Stomach smooth muscle (tissue), 2 donors: ENCODE measurements at regions not wholly inside any gene's neighbourhood (a gene's known extent, or its start where the extent isn't known, plus 50 kb on each side); places are given as distances from the start of the nearest gene placed in this dataset.

Source experiments
- H3K27ac ChIP-seq: one replicate; pipeline ENCODE4 v1.7.0; 2013; ENCODE audit warnings: mild to moderate bottlenecking, low read length, inconsistent platforms
- H3K27me3 ChIP-seq, 2 donors: one replicate each; pipeline ENCODE4 v1.7.0; 2013; ENCODE audit warnings: low read length in 2 of 2; ENCODE audit not compliant: insufficient read depth in 2 of 2, control insufficient read depth in 1 of 2
- H3K36me3 ChIP-seq, 2 donors: one replicate each; pipeline ENCODE4 v1.7.0; 2013; ENCODE audit warnings: low read length in 2 of 2; ENCODE audit not compliant: control insufficient read depth in 2 of 2, insufficient read depth in 2 of 2
- H3K4me1 ChIP-seq: one replicate; pipeline ENCODE4 v1.7.0; 2013; ENCODE audit warnings: low read length; ENCODE audit not compliant: control insufficient read depth, insufficient read depth
- H3K4me3 ChIP-seq, 2 donors: one replicate each; pipeline ENCODE4 v1.7.0; 2013; ENCODE audit warnings: low read length in 2 of 2
- H3K9ac ChIP-seq, 2 donors: one replicate each; pipeline ENCODE4 v1.7.0; 2013; ENCODE audit warnings: low read length in 2 of 2, mild to moderate bottlenecking in 1 of 2
- H3K9me3 ChIP-seq, 2 donors: one replicate each; pipeline ENCODE4 v1.7.0; 2013; ENCODE audit warnings: low read length in 2 of 2; ENCODE audit not compliant: control insufficient read depth in 2 of 2
- donor health status: healthy.
- donor health status: Pancreatic carcinoma.

DNA sequence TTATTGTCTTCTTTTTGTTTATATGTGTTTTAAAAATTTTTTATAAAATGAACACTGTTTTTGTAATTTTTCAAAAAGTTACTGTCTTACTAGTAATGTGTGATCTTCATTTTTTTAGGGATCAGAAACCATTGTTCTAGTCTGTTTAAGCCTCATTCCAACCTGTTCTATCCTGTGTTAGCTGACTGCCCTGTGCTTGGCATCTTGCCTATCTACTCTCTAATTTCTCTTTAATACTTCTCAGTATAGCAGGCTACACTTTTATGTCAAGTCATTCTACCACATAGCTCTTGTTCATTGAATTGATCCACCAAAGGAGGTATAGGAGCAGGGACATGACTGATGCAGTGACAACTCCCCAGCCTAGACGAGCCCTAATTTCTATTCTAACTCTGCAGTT is 70.2 kb upstream of the PLS3 start:
- Histone ChIP-seq H3K4me1 (no peaks in the 10 kb centered on the region), H3K27ac (no peak overlapping the region), H3K36me3 (no peaks in the 10 kb centered on the region), H3K4me3 (no peak overlapping the region), H3K9me3 (peaks cover 0 to 3% of the 10 kb centered on the region in 2 donors), H3K9ac (no peak overlapping the region), H3K27me3 (no peaks in the 10 kb centered on the region)

GRCh38 chrX:115491766-115492165 is 69.2 kb upstream of the PLS3 start:
- H3K27ac ChIP-seq, result no peak overlapping the region
- H3K27me3 ChIP-seq, result no peaks in the 10 kb centered on the region
- H3K4me3 ChIP-seq, result no peak overlapping the region

GRCh38 chrX:115493015-115493414 is 68.0 kb upstream of the PLS3 start:
- Histone ChIP-seq H3K27me3 (no peaks in the 10 kb centered on the region), H3K4me1 (no peaks in the 10 kb centered on the region), H3K27ac (no peak overlapping the region), H3K9me3 (no peaks in the 10 kb centered on the region), H3K36me3 (no peaks in the 10 kb centered on the region), H3K9ac (no peak overlapping the region), H3K4me3 (no peak overlapping the region)

More at GRCh38 chrX:115491766-115492165, 69.2 kb upstream of the PLS3 start:
- no peaks in the 10 kb centered on the region for H3K36me3 ChIP-seq
- H3K9ac ChIP-seq, result no peak overlapping the region
- H3K4me1 ChIP-seq, result no peaks in the 10 kb centered on the region
- H3K9me3 ChIP-seq, result no peaks in the 10 kb centered on the region

- H3K4me3 ChIP-seq, result no peak overlapping the region
- no peaks in the 10 kb centered on the region for H3K4me1 ChIP-seq
- no peaks in the 10 kb centered on the region for H3K36me3 ChIP-seq
- no peaks in the 10 kb centered on the region for H3K27me3 ChIP-seq
- H3K9ac ChIP-seq, result no peak overlapping the region
- no peaks in the 10 kb centered on the region for H3K9me3 ChIP-seq
- H3K27ac ChIP-seq, result no peak overlapping the region
Observed at GRCh38 chrX:115494161-115494560, 66.8 kb upstream of the PLS3 start.

GRCh38 chrX:115499112-115499805 is 61.7 kb upstream of the PLS3 start:
- no peaks in the 10 kb centered on the region for H3K9me3 ChIP-seq
- no peak overlapping the region for H3K9ac ChIP-seq
- peaks cover 0 to 8% of the 10 kb centered on the region in 2 donors for H3K27me3 ChIP-seq
- peak overlapping the region in 1 of 2 donors; percentile 15 for H3K4me3 ChIP-seq
- H3K4me1 ChIP-seq, result no peaks in the 10 kb centered on the region
- H3K27ac ChIP-seq, result no peak overlapping the region
- no peaks in the 10 kb centered on the region for H3K36me3 ChIP-seq

DNA sequence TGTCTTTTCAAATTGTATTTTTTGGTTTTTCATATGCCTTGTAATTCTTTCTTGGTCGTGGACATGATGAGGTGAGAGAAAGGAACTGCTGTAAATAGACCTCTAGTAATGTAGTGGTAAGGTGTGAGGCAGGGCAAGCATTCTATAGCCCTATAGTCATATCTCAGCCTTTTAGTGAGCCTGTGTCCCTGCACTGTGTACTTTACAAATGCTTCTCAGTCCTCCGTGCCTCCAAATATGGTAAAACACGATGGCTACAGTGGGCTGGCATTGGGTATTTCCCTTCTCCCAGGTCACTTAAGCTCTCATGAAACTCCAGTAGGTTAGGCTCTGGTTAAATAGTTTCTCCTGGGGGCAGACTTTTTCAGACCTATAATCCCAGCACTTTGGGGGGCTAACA is 57.9 kb upstream of the PLS3 start:
- Histone ChIP-seq H3K9me3 (no peaks in the 10 kb centered on the region), H3K36me3 (no peaks in the 10 kb centered on the region), H3K27me3 (peaks cover 0 to 8% of the 10 kb centered on the region in 2 donors), H3K27ac (no peak overlapping the region), H3K4me3 (no peak overlapping the region), H3K4me1 (no peaks in the 10 kb centered on the region), H3K9ac (no peak overlapping the region)

DNA sequence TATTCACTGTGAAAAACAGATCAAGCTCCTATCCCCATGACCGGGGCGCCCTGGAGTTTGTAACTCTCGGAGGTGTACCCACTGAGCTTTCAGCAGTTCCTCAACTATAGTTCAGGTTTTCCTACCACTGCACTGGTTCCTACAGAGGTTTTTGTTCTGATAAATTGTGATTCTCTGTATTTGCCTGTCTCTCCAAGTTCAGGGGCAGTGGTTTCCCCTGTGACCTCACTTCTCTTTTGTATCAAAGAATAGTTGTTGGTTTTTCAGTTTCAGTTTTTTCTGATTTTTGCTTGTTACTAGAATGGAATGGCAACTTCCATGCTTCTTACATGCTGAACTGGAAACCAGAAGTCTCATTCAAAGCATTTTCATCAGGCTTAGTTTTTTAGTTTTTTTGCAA is 56.8 kb upstream of the PLS3 start:
- Histone ChIP-seq H3K4me1 (no peaks in the 10 kb centered on the region), H3K4me3 (no peak overlapping the region), H3K36me3 (no peaks in the 10 kb centered on the region), H3K27me3 (peaks cover 0 to 8% of the 10 kb centered on the region in 2 donors), H3K9me3 (no peaks in the 10 kb centered on the region), H3K9ac (no peak overlapping the region), H3K27ac (no peak overlapping the region)
